ENCODE measurements at regions not wholly inside any gene's neighbourhood (a gene's known extent, or its start where the extent isn't known, plus 50 kb on each side); places are given as distances from the start of the nearest gene placed in this dataset.

- peak; percentile 7 for DNase-seq (ENCODE audit: low read depth)
- no peak overlapping the region for H3K4me3 ChIP-seq (ENCODE audit: low read length)
- TF ChIP-seq CTCF (IDR thresholded peaks at IDR 0.05; ENCODE audit: insufficient read depth, low read depth, low read length, missing control alignments), result no peak
These were observed 394.0 kb upstream of the MON1B start for GRCh38 chr16:76796978-76797377.

GRCh38 chr16:76797457-76797856, 393.5 kb upstream of the MON1B start:
- no peak for DNase-seq (ENCODE audit: low read depth)
- no peak for TF ChIP-seq CTCF (IDR thresholded peaks at IDR 0.05; ENCODE audit: insufficient read depth, low read depth, low read length, missing control alignments)
- H3K4me3 ChIP-seq (ENCODE audit: low read length), result no peak overlapping the region

- no peak for TF ChIP-seq CTCF (IDR thresholded peaks at IDR 0.05; ENCODE audit: insufficient read depth, low read depth, low read length, missing control alignments)
- H3K4me3 ChIP-seq (ENCODE audit: low read length), result no peak overlapping the region
These were observed 390.8 kb upstream of the MON1B start for GRCh38 chr16:76800196-76800595.

GRCh38 chr16:76801357-76801756, 389.6 kb upstream of the MON1B start:
- H3K4me3 ChIP-seq (ENCODE audit: low read length), result no peak overlapping the region
- TF ChIP-seq CTCF (IDR thresholded peaks at IDR 0.05; ENCODE audit: insufficient read depth, low read depth, low read length, missing control alignments), result no peak
- no peak for DNase-seq (ENCODE audit: low read depth)

More at GRCh38 chr16:76800196-76800595, 390.8 kb upstream of the MON1B start:
- DNase-seq (ENCODE audit: low read depth), result no peak

GRCh38 chr16:76816475-76816874, 374.5 kb upstream of the MON1B start:
- DNase-seq (ENCODE audit: low read depth), result peak; percentile 30
- H3K4me3 ChIP-seq (ENCODE audit: low read length), result no peak overlapping the region
- TF ChIP-seq CTCF (IDR thresholded peaks at IDR 0.05; ENCODE audit: insufficient read depth, low read depth, low read length, missing control alignments), result no peak

- H3K4me3 ChIP-seq (ENCODE audit: low read length), result no peak overlapping the region
- no peak for DNase-seq (ENCODE audit: low read depth)
- TF ChIP-seq CTCF (IDR thresholded peaks at IDR 0.05; ENCODE audit: insufficient read depth, low read depth, low read length, missing control alignments), result no peak
These were observed 372.3 kb upstream of the MON1B start for GRCh38 chr16:76818606-76819181.

- no peak for TF ChIP-seq CTCF (IDR thresholded peaks at IDR 0.05; ENCODE audit: insufficient read depth, low read depth, low read length, missing control alignments)
- no peak for DNase-seq (ENCODE audit: low read depth)
- no peak overlapping the region for H3K4me3 ChIP-seq (ENCODE audit: low read length)
These were observed 371.6 kb upstream of the MON1B start for GRCh38 chr16:76819226-76819916.
